Testis (tissue), 2 donors: ENCODE measurements at regions not wholly inside any gene's neighbourhood (a gene's known extent, or its start where the extent isn't known, plus 50 kb on each side); places are given as distances from the start of the nearest gene placed in this dataset.
"Not testable (repeated sequence)": the region's sequence is repeated elsewhere in the genome, so short reads cannot be mapped to it uniquely, and the experiment has no call there.

Experiments used
- CTCF ChIP-seq, 3 experiments: fragments of 450-650 bp in 2 of 3; fragments of 200-600 bp in 1 of 3; sonication (generic) in 1 of 3; IDR thresholded peaks; one replicate each; pipeline ENCODE4 v1.5.1; 2016 to 2019; ENCODE audit warnings: antibody characterized with exemption in 3 of 3, mild to moderate bottlenecking in 2 of 3, moderate library complexity in 1 of 3
- POLR2A ChIP-seq: fragments of 450-650 bp; IDR thresholded peaks from one replicate; pipeline ENCODE4 v1.6.1; 2017; ENCODE audit warnings: antibody characterized with exemption, mild to moderate bottlenecking, moderate library complexity

GRCh38 chr13:89215319-89215718 is 1544.1 kb downstream of the SLITRK5 start:
- TF ChIP-seq CTCF (IDR thresholded peaks at IDR 0.05); POLR2A: not testable (repeated sequence)
